ENCODE measurements at regions not wholly inside any gene's neighbourhood (a gene's known extent, or its start where the extent isn't known, plus 50 kb on each side); places are given as distances from the start of the nearest gene placed in this dataset.

DNA sequence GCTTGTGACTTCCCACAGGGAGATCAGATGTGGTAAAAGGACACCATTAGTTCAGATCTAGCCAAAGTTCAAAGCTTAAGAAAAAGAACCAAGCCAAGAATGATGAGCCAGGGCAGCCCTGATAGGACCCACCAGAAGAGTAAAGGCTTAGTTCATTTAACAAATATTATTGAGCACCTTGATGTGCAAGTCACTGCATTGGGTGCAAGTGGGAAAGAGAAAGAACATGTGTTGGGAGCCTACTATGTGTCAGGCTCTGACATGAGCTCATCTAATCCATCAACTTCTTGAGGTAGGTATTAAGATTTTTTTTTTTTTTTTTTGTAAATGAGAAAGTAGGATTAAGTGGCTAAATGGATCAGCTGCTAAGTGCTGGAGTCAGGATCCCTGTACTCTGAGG lies 53.4 kb upstream of the PIAS1 start:
- TF ChIP-seq POLR2A (IDR thresholded peaks at IDR 0.05; ENCODE audit: low read length) (no peak), GATA1 (IDR thresholded peaks at IDR 0.05; ENCODE audit: low read depth, low read length) (no peak)

Data from erythroblast (primary cell).